OCI-LY3 (cell line): ENCODE measurements at regions not wholly inside any gene's neighbourhood (a gene's known extent, or its start where the extent isn't known, plus 50 kb on each side); places are given as distances from the start of the nearest gene placed in this dataset.

Experiments
- EZH2phosphoT487 ChIP-seq: fragments of 200-600 bp; shearing (Covaris generic); IDR thresholded peaks from 2 replicates; pipeline ENCODE4 v1.6.1; 2018; ENCODE audit warnings: antibody characterized with exemption, mixed run types, low read depth
- TF ChIP-seq, protein P1 (sequence below): fragments of 200-600, 300-600 bp; sonication (generic); IDR thresholded peaks from 2 replicates; pipeline ENCODE4 v1.5.1; 2014; ENCODE audit warnings: antibody characterized with exemption, low read length, low read depth

DNA sequence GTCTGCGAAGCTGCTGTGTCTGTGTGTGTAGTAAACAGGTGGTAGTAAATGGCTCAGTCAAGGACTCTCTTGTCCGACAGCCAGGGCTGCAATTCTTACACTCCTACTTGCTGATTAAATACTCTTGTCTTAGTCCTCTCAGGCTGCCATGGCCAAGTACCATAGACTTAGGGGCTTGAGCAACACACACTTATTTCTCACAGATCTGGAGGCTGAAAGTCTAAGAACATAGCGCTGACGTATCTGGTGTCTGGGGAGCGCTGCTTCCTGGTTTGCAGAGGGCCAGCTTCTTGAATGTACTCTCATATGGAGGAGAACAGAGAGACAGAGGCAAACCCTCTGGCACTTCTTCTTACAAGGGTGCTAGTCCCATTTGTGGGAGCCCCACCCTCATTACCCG is 411.0 kb downstream of the MED10 start:
- TF ChIP-seq, protein P1, sequence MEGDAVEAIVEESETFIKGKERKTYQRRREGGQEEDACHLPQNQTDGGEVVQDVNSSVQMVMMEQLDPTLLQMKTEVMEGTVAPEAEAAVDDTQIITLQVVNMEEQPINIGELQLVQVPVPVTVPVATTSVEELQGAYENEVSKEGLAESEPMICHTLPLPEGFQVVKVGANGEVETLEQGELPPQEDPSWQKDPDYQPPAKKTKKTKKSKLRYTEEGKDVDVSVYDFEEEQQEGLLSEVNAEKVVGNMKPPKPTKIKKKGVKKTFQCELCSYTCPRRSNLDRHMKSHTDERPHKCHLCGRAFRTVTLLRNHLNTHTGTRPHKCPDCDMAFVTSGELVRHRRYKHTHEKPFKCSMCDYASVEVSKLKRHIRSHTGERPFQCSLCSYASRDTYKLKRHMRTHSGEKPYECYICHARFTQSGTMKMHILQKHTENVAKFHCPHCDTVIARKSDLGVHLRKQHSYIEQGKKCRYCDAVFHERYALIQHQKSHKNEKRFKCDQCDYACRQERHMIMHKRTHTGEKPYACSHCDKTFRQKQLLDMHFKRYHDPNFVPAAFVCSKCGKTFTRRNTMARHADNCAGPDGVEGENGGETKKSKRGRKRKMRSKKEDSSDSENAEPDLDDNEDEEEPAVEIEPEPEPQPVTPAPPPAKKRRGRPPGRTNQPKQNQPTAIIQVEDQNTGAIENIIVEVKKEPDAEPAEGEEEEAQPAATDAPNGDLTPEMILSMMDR: no peak
- TF ChIP-seq EZH2phosphoT487: no peak
